Activated CD4-positive, alpha-beta T cell treated with anti-CD3 and anti-CD28 coated beads, Interleukin-2, amount 50 U/mL, for 1 hour (primary cell): ENCODE measurements at regions not wholly inside any gene's neighbourhood (a gene's known extent, or its start where the extent isn't known, plus 50 kb on each side); places are given as distances from the start of the nearest gene placed in this dataset.

ENCODE experiments used
- DNase-seq: peaks from one replicate; pipeline ENCODE4 v3.0.0-alpha.2; 2020

- no peak for DNase-seq
Observed at GRCh38 chr2:22887426-22887825, 497.6 kb upstream of the KLHL29 start.

GRCh38 chr2:22887845-22888244 is 497.1 kb upstream of the KLHL29 start:
- no peak for DNase-seq

- no peak for DNase-seq
Observed at GRCh38 chr2:22890132-22890531, 494.8 kb upstream of the KLHL29 start.

GRCh38 chr2:22893761-22894517 is 491.0 kb upstream of the KLHL29 start:
- DNase-seq, result no peak

GRCh38 chr2:22894761-22895160 is 490.2 kb upstream of the KLHL29 start:
- no peak for DNase-seq

- DNase-seq, result no peak
Observed at GRCh38 chr2:22897428-22897827, 487.6 kb upstream of the KLHL29 start.

- no peak for DNase-seq
Observed at GRCh38 chr2:22900674-22901073, 484.3 kb upstream of the KLHL29 start.

- no peak for DNase-seq
Observed at GRCh38 chr2:22901471-22902179, 483.4 kb upstream of the KLHL29 start.

- no peak for DNase-seq
Observed at GRCh38 chr2:22902180-22902550, 482.8 kb upstream of the KLHL29 start.

GRCh38 chr2:22902662-22903165 is 482.3 kb upstream of the KLHL29 start:
- DNase-seq, result no peak

GRCh38 chr2:22903616-22904015 is 481.4 kb upstream of the KLHL29 start:
- DNase-seq, result no peak

- no peak for DNase-seq
Observed at GRCh38 chr2:22904126-22904684, 480.8 kb upstream of the KLHL29 start.

- DNase-seq, result no peak
Observed at GRCh38 chr2:22907330-22907729, 477.6 kb upstream of the KLHL29 start.

- DNase-seq, result no peak
Observed at GRCh38 chr2:22912398-22912797, 472.6 kb upstream of the KLHL29 start.

GRCh38 chr2:22929998-22930397 is 455.0 kb upstream of the KLHL29 start:
- no peak for DNase-seq

GRCh38 chr2:22930781-22931180 is 454.2 kb upstream of the KLHL29 start:
- DNase-seq, result no peak

GRCh38 chr2:22932288-22932687 is 452.7 kb upstream of the KLHL29 start:
- no peak for DNase-seq

- DNase-seq, result no peak
Observed at GRCh38 chr2:22934747-22935146, 450.2 kb upstream of the KLHL29 start.

- no peak for DNase-seq
Observed at GRCh38 chr2:22942441-22942840, 442.5 kb upstream of the KLHL29 start.

GRCh38 chr2:22944143-22944542 is 440.8 kb upstream of the KLHL29 start:
- no peak for DNase-seq

- DNase-seq, result no peak
Observed at GRCh38 chr2:22946553-22946952, 438.4 kb upstream of the KLHL29 start.

- DNase-seq, result no peak
Observed at GRCh38 chr2:22947741-22948140, 437.2 kb upstream of the KLHL29 start.

GRCh38 chr2:22950431-22950830 is 434.5 kb upstream of the KLHL29 start:
- DNase-seq, result no peak

- no peak for DNase-seq
Observed at GRCh38 chr2:22952656-22953225, 432.2 kb upstream of the KLHL29 start.
